ENCODE measurements at regions not wholly inside any gene's neighbourhood (a gene's known extent, or its start where the extent isn't known, plus 50 kb on each side); places are given as distances from the start of the nearest gene placed in this dataset.

DNA sequence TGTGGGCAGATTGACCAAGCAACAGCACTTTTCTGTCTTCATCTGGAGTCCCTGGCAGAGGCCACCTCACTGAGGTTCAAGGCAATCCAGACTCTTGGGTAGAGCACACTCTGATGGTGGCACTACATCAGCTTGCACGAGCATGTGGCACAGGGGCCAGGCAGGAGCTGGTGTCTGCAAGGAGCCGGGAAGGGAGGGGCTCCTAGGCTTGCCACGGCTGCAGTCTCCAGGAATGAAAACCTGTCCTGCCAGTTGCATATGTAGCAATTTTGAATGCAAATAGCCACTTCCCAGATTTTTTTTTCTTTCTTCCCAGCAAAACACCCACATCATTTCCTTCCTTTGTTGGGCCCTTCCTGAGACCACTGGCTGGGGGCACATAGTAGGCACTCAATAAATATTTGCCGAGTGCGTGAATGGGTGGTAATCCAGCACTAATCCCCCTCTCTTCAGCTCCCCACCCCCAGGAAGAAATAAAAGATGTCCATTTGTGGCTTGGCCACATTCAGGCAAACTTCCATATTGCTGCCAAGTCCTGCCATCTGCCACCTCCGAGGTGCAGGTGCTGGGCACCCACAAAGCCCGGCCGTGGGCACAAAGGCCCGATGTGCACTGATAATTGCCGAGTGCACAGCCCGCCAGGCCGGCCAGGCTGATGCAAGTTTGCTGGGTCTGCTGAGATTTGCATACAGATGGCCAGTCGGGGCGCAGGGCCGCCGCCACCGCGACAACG is 72.4 kb downstream of the MYCN start:
- DNase-seq (ENCODE audit: low read depth, low spot score): no peak

GRCh38 chr2:16012029-16012596 is 71.8 kb downstream of the MYCN start:
- DNase-seq (ENCODE audit: low read depth, low spot score): no peak

GRCh38 chr2:16011621-16011960 is 71.2 kb downstream of the MYCN start:
- no peak for DNase-seq (ENCODE audit: low read depth, low spot score)

GRCh38 chr2:16010951-16011620 is 70.7 kb downstream of the MYCN start:
- DNase-seq (ENCODE audit: low read depth, low spot score): no peak

DNA sequence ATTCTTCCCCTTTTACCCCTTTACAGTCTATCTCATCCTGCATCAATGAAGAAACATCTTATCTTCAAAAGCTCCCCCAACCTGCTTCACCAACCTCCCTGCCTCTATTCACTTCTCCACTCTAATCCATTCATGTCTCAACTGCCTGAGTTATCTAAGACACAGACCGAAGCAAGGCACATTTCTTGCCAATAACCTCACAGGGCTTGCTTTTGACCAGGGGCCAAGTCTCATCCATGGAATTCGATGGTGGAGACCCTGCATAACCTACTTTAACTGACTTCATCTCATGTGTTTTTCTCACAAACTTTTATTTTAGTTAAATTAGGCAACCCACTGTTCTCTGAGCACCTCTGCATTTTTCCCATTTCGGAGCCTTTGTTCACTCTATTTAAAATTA is 69.7 kb downstream of the MYCN start:
- DNase-seq (ENCODE audit: low read depth, low spot score): no peak

GRCh38 chr2:16009560-16009959 is 69.2 kb downstream of the MYCN start:
- no peak for DNase-seq (ENCODE audit: low read depth, low spot score)

GRCh38 chr2:16008856-16009255 is 68.5 kb downstream of the MYCN start:
- no peak for DNase-seq (ENCODE audit: low read depth, low spot score)

DNA sequence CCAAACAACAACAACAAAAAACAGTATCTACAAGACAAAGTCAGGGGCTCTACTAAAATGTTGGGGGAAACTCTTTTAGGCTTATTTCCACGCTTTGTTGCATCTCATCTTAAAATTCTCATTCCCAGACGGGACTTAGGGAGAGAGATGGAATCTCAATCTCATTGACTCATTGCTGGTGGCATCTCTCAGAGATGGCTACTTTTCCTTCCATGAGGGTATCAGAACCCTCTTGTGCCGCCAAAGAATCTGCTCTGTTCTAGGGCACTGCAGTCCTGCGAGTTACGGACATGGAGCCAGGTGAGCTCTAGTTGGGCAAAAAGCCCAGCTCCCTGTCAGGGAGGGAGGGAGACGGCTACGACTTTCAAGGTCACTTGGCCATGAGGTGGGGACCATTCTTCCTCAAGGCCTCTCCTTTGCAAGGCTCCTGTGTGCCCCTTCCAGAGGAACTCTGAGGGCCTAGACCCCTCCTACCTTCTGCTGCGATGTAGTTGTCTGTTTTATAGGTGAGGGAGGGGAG is 68.0 kb downstream of the MYCN start:
- DNase-seq (ENCODE audit: low read depth, low spot score): no peak

- no peak for DNase-seq (ENCODE audit: low read depth, low spot score)
These were observed 67.0 kb downstream of the MYCN start for GRCh38 chr2:16007167-16007934.

DNA sequence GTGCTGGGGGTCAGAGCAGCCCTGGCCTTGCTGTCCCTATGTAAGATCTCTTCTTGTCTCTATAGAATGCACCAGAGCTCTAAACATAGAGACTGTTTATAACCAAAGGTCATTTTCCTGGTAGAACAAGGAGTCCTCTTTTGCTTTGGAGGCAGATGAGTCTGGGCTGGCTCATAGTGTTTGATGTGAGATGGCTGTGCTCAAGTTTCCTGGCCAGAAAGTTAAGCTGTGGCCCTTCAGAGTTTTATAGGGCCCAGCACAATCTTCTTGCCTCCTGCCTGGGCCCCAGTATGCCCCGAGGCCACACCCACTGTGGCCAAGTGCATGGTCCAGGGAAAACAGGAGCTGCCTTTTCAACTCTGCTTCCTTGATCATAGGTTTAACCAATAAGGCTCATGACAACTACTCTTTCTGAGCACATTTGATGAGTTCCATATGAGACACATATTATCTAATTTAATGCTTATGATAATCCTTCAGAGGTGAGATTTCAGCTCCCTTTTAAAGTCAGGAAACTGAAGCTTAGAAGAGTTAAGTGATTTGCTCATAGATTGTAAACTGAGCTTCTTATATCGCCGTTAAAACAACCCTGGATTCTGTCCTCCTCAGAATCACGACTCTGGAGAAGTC is 66.3 kb downstream of the MYCN start:
- DNase-seq (ENCODE audit: low read depth, low spot score): no peak

DNA sequence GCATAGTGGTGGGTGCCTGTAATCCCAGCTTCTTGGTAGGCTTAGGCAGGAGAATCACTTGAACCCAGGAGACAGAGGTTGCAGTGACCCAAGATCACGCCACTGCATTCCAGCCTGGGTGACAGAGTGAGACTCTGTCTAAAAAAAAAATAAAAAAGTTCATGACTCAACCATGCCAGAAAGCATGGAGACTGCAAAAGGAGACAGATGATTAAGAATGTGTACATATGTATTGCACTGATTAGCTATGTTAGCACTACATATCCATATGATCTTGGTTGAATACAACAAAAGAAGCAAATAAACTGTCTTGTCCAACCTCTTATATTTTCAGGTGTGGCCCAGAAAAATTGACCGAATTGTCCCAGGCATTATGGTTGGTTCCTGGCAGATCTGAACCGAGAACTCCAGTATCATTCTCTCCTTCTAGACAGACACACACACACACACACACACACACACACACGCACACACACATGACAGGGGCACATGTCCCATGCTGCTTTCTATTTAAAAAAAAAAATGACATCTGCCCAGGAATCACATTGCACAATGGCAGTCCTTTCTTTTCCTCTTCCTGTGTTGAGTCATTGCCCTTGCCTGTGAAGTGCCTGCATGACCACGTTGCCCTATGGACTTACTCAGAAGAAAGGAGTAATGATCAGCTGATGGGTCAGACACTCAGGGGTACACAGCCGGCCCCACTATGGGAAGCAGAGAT is 65.6 kb downstream of the MYCN start:
- no peak for DNase-seq (ENCODE audit: low read depth, low spot score)

- DNase-seq (ENCODE audit: low read depth, low spot score): no peak
These were observed 65.0 kb downstream of the MYCN start for GRCh38 chr2:16005389-16005788.

DNA sequence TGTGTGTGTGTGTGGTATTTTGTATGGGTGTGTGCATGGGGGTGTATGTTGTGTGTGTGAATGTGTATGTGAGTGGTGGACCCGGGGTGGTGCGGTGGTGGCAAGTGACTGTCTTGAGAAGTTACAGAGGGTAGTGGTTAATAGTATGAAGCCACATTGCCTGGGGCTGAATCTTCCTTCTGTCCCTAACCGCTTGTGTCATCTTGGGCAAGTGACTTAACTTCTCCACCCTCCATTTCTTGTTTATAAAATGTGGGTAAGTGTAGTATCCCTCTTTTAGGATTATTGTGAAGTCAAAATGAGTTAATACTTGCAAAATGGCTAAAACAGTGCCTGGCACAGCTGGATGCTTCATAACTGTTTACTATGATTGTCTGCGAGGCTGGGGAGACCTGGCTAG is 63.5 kb downstream of the MYCN start:
- DNase-seq (ENCODE audit: low read depth, low spot score): no peak

DNA sequence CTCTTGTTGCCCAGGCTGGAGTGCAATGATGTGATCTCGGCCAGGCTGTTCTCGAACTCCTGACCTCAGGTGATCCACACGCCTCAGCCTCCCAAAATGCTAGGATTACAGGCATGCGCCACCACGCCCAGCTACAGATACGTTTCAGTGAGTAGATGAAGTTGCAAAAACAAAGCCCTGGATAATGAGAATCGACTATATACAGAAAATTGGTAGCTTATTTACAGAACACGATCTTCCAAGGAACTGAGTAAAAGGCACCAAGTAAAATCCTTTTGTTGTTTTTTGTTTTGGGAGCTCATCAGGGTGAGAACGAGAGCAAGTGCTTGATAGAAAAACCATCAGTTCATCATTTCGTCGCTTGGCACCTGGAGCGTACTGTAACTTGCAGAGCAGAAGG is 62.8 kb downstream of the MYCN start:
- no peak for DNase-seq (ENCODE audit: low read depth, low spot score)

DNA sequence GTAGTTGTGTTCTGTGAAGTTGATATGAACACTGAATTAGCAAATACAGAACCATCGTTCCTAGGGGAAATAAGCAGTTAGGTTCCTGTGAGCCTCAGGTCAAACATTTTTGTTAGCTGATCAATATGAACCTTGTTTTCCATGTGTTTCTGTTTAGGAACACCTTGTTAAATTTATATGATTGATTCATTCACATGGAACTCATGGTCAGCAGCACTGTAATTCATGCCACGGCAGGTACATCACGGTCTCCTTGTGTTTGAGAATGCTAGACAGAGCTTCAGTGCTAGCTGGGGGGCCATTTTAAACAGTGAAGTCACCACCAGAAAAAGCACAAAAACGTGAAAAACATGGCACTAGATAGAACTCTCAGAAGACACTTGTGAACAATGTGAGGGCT is 62.2 kb downstream of the MYCN start:
- DNase-seq (ENCODE audit: low read depth, low spot score): no peak

DNA sequence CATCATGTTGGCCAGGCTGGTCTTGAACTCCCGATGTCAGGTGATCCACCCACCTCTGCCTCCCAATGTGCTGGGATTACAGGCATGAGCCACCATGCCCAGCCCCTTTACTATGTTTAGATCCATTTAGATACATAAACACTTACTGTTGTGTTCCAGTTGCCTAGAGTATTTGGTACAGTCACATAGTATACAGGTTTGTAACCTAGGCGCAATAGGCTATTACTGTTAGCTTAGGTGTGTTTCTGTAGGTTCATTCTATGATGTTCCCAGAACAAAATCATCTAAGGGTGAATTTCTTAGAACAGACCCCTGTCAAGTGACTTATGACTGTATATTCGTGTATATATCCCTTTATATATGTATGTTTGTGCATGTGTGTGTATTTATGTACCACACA is 61.8 kb downstream of the MYCN start:
- no peak for DNase-seq (ENCODE audit: low read depth, low spot score)

- no peak for DNase-seq (ENCODE audit: low read depth, low spot score)
These were observed 60.3 kb downstream of the MYCN start for GRCh38 chr2:16000642-16001041.

- no peak for DNase-seq (ENCODE audit: low read depth, low spot score)
These were observed 59.5 kb downstream of the MYCN start for GRCh38 chr2:15999596-16000469.

GRCh38 chr2:15997728-15998280 is 57.5 kb downstream of the MYCN start:
- no peak for DNase-seq (ENCODE audit: low read depth, low spot score)
